NCI-H2081 (cell line): ENCODE measurements at regions not wholly inside any gene's neighbourhood (a gene's known extent, or its start where the extent isn't known, plus 50 kb on each side); places are given as distances from the start of the nearest gene placed in this dataset.
"Not testable (repeated sequence)": the region's sequence is repeated elsewhere in the genome, so short reads cannot be mapped to it uniquely, and the experiment has no call there.

Experiments
- DNase-seq, 2 experiments: peaks; one replicate each; lab custom pipeline; 2025; lab: John Stamatoyannopoulos, UW

- DNase-seq, result no peak
These were observed 63.8 kb upstream of the ATXN1 start for GRCh38 chr6:16824845-16825685.

GRCh38 chr6:16823718-16824352 lies 62.6 kb upstream of the ATXN1 start:
- DNase-seq, result no peak

- no peak for DNase-seq
These were observed 61.9 kb upstream of the ATXN1 start for GRCh38 chr6:16822975-16823717.

- DNase-seq, result no peak
These were observed 61.3 kb upstream of the ATXN1 start for GRCh38 chr6:16822529-16822928.

GRCh38 chr6:16821834-16822264 lies 60.6 kb upstream of the ATXN1 start:
- no peak for DNase-seq

- DNase-seq, result not testable (repeated sequence)
These were observed 59.0 kb upstream of the ATXN1 start for GRCh38 chr6:16820262-16820661.

GRCh38 chr6:16819752-16820151 lies 58.5 kb upstream of the ATXN1 start:
- no peak for DNase-seq

- no peak for DNase-seq
These were observed 57.8 kb upstream of the ATXN1 start for GRCh38 chr6:16818992-16819626.

- no peak for DNase-seq
These were observed 56.3 kb upstream of the ATXN1 start for GRCh38 chr6:16817594-16817993.

GRCh38 chr6:16816891-16817290 lies 55.6 kb upstream of the ATXN1 start:
- no peak for DNase-seq

GRCh38 chr6:16812993-16813392 lies 51.7 kb upstream of the ATXN1 start:
- DNase-seq, result no peak

- DNase-seq, result no peak
These were observed 50.2 kb upstream of the ATXN1 start for GRCh38 chr6:16811277-16811979.
